Neural cell (in vitro differentiated cells): ENCODE measurements at regions not wholly inside any gene's neighbourhood (a gene's known extent, or its start where the extent isn't known, plus 50 kb on each side); places are given as distances from the start of the nearest gene placed in this dataset.

Source experiments
- SMC3 ChIP-seq: fragments of 450-650 bp; conservative IDR thresholded peaks from 2 replicates; pipeline ENCODE4 v1.6.1; 2014; ENCODE audit warnings: antibody characterized with exemption, mild to moderate bottlenecking, moderate library complexity; ENCODE audit not compliant: poor library complexity
- TAF1 ChIP-seq: IDR thresholded peaks from 2 replicates; pipeline ENCODE4 v1.6.1; 2012; ENCODE audit warnings: low read depth
- TF ChIP-seq, protein P1 (sequence below): fragments of 450-650 bp; IDR thresholded peaks from 2 replicates; pipeline ENCODE4 v1.5.1; 2014; ENCODE audit warnings: antibody characterized with exemption, mild to moderate bottlenecking, moderate library complexity; ENCODE audit not compliant: poor library complexity, severe bottlenecking

DNA sequence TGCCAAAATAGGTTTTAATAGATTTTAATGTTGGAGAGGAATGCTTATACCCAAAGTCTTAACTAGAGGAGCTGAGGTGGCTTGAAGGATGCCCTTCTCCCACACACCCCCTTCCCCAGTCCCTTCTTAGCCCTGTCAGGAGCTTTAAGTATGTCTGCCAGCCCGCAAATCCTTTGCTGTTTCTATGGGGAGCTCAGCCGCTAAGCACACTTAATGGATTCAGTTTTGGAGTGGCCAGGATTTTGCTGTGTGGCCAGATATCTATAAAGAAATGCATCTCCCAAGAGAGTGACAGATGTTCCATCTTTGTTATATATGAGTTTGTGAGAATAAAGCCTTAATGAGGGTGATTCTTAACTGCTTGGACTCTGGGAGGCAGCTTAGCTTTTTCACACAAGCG, 152.9 kb upstream of the ZNF32 start:
- TF ChIP-seq, protein P1, sequence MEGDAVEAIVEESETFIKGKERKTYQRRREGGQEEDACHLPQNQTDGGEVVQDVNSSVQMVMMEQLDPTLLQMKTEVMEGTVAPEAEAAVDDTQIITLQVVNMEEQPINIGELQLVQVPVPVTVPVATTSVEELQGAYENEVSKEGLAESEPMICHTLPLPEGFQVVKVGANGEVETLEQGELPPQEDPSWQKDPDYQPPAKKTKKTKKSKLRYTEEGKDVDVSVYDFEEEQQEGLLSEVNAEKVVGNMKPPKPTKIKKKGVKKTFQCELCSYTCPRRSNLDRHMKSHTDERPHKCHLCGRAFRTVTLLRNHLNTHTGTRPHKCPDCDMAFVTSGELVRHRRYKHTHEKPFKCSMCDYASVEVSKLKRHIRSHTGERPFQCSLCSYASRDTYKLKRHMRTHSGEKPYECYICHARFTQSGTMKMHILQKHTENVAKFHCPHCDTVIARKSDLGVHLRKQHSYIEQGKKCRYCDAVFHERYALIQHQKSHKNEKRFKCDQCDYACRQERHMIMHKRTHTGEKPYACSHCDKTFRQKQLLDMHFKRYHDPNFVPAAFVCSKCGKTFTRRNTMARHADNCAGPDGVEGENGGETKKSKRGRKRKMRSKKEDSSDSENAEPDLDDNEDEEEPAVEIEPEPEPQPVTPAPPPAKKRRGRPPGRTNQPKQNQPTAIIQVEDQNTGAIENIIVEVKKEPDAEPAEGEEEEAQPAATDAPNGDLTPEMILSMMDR = no peak
- TF ChIP-seq TAF1 (no peak), SMC3 (no peak)
